Type B pancreatic cell (in vitro differentiated cells): ENCODE measurements at regions not wholly inside any gene's neighbourhood (a gene's known extent, or its start where the extent isn't known, plus 50 kb on each side); places are given as distances from the start of the nearest gene placed in this dataset.
"Not testable (repeated sequence)": the region's sequence is repeated elsewhere in the genome, so short reads cannot be mapped to it uniquely, and the experiment has no call there.

Experiments
- DNase-seq: peaks from one replicate; pipeline ENCODE4 v3.0.0; 2021; ENCODE audit warnings: mixed read lengths; ENCODE audit not compliant: unreplicated experiment; ENCODE audit errors: extremely low spot score
- H3K27ac Mint-ChIP-seq: 2 replicates; pipeline ENCODE4 v1.8.0; 2021; ENCODE audit warnings: mild to moderate bottlenecking, mixed read lengths
- H3K27me3 Mint-ChIP-seq: 2 replicates; pipeline ENCODE4 v1.8.0; 2021; ENCODE audit warnings: mixed read lengths
- H3K36me3 Mint-ChIP-seq: 2 replicates; pipeline ENCODE4 v1.8.0; 2021; ENCODE audit warnings: mixed read lengths
- H3K4me1 Mint-ChIP-seq: one replicate; pipeline ENCODE4 v1.8.0; 2021; ENCODE audit warnings: mixed read lengths; ENCODE audit not compliant: unreplicated experiment
- H3K4me3 Mint-ChIP-seq: 2 replicates; pipeline ENCODE4 v1.8.0; 2021; ENCODE audit warnings: mild to moderate bottlenecking, mixed read lengths
- H3K9me3 Mint-ChIP-seq: 2 replicates; pipeline ENCODE4 v1.8.0; 2021; ENCODE audit warnings: mixed read lengths
- CTCF ChIP-seq: fragments of 200-600 bp; sonication (generic); conservative IDR thresholded peaks from 2 replicates; pipeline ENCODE4 v1.5.0; 2021; ENCODE audit warnings: antibody characterized with exemption, mild to moderate bottlenecking

DNA sequence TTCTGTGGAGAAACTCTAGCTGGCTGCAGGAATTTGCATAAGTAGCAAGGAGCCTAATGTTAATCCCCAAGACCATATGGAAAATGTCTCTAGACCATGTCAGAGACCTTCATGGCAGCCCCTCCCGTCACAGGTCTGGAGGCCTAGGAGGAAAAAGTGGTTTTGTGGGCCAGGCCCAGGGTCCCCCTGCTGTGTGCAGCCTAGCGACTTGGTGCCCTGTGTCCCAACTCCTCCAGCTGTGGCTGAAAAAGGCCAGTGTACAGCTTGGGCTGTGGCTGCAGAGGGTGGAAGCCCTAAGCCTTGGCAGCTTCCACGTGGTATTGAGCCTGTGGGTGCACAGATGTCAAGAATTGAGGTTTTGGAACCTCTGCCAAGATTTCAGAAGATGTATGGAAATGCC lies 306.9 kb upstream of the CA10 start:
- DNase-seq = no peak
- Mint-ChIP-seq H3K9me3 (no peaks in the 10 kb centered on the region), H3K27ac (no peak overlapping the region), H3K36me3 (no peaks in the 10 kb centered on the region), H3K4me3 (no peak overlapping the region), H3K4me1 (no peaks in the 10 kb centered on the region), H3K27me3 (peaks cover 5% of the 10 kb centered on the region)
- no peak for TF ChIP-seq CTCF

- no peak for TF ChIP-seq CTCF
- H3K27me3 Mint-ChIP-seq = peaks cover 39% of the 10 kb centered on the region
- H3K4me1 Mint-ChIP-seq = no peaks in the 10 kb centered on the region
- no peaks in the 10 kb centered on the region for H3K36me3 Mint-ChIP-seq
- no peak overlapping the region for H3K27ac Mint-ChIP-seq
- H3K4me3 Mint-ChIP-seq = no peak overlapping the region
- H3K9me3 Mint-ChIP-seq = no peaks in the 10 kb centered on the region
- no peak for DNase-seq
Measured at GRCh38 chr17:52451294-52451861, 292.9 kb upstream of the CA10 start.

DNA sequence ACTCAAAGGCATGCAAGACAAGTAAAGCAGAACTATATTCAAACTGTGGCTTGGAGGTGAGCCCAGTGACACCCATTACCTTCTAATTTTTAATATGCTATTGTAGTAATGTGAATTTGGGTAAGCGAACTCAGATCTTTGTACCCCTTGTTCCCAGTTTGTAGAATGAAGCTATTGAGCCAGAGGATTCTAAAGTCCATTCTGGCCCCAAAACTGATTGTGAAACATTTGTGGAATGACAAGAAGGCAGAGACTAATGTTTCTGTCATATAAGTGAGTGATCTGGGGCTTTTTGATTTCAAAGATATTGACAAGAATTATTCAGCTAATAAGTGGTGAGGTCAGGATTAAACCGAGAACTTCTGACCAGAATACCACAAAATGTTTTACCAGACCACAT lies 283.8 kb upstream of the CA10 start:
- TF ChIP-seq CTCF = no peak
- no peaks in the 10 kb centered on the region for H3K36me3 Mint-ChIP-seq
- DNase-seq = no peak
- no peaks in the 10 kb centered on the region for H3K9me3 Mint-ChIP-seq
- H3K4me1 Mint-ChIP-seq = no peaks in the 10 kb centered on the region
- no peak overlapping the region for H3K4me3 Mint-ChIP-seq
- no peak overlapping the region for H3K27ac Mint-ChIP-seq
- H3K27me3 Mint-ChIP-seq = peaks cover 20% of the 10 kb centered on the region

GRCh38 chr17:52420555-52421078 lies 262.1 kb upstream of the CA10 start:
- TF ChIP-seq CTCF = no peak
- Mint-ChIP-seq H3K4me3 (no peak overlapping the region), H3K4me1 (no peaks in the 10 kb centered on the region), H3K36me3 (no peaks in the 10 kb centered on the region), H3K27ac (no peak overlapping the region), H3K27me3 (peaks cover 6% of the 10 kb centered on the region), H3K9me3 (no peaks in the 10 kb centered on the region)
- no peak for DNase-seq

DNA sequence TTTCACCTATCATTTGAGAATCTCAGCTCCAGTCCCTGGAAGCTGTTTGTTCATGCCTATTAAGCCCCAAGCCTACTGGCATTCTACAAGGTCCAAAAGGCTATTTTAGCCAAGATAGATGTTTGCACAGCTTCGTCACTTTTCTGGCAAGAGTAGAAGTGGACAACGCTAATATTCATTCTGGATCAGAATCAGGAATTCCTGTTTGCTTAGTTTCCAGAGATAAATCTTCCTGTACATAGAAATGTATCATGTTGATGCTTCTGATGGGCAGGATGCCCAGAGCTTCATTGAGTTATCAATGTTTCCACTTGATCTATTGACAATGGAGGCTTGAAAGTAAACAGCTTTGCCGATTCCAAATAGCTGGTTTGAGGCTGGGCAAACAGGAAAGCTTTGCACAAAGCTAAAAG lies 260.7 kb upstream of the CA10 start:
- Mint-ChIP-seq H3K36me3 (no peaks in the 10 kb centered on the region), H3K4me1 (no peaks in the 10 kb centered on the region), H3K4me3 (no peak overlapping the region), H3K27me3 (peaks cover 6% of the 10 kb centered on the region), H3K27ac (no peak overlapping the region), H3K9me3 (no peaks in the 10 kb centered on the region)
- no peak for DNase-seq
- TF ChIP-seq CTCF = no peak

DNA sequence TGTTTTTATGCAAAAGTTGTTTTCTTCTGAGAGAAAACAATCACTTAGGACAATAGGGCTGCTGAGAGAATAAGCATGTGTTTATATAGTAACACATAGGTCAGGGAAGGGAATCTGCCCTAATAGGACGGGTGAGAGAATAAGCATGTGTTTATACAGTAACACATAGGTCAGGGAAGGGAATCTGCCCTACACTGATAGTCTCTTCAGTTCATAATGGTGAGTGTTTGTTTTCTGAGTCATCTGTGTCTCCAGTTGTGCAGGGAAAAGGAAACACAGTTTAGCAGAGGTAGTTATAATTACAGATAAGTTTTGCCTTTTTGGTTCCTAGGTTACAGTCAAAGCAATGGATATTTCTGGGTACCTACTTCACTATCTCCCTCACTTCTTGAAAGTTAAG lies 252.3 kb upstream of the CA10 start:
- Mint-ChIP-seq H3K9me3 (no peaks in the 10 kb centered on the region), H3K27ac (no peak overlapping the region), H3K4me1 (no peaks in the 10 kb centered on the region), H3K4me3 (no peak overlapping the region), H3K27me3 (no peaks in the 10 kb centered on the region), H3K36me3 (no peaks in the 10 kb centered on the region)
- no peak for DNase-seq
- no peak for TF ChIP-seq CTCF

DNA sequence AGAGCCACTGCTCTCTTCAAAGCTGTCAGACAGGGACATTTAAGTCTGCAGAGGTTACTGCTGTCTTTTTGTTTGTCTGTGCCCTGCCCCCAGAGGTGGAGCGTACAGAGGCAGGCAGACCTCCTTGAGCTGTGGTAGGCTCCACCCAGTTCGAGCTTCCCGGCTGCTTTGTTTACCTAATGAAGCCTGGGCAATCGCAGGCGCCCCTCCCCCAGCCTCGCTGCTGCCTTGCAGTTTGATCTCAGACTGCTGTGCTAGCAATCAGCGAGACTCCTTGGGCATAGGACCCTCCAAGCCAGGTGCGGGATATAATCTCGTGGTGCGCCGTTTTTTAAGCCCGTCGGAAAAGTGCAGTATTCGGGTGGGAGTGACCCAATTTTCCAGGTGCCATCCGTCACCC lies 250.7 kb upstream of the CA10 start:
- H3K36me3 Mint-ChIP-seq, H3K27ac Mint-ChIP-seq, H3K4me3 Mint-ChIP-seq, H3K27me3 Mint-ChIP-seq, DNase-seq, H3K9me3 Mint-ChIP-seq, H3K4me1 Mint-ChIP-seq: not testable (repeated sequence)
